HG03159 (cell line): ENCODE measurements at regions not wholly inside any gene's neighbourhood (a gene's known extent, or its start where the extent isn't known, plus 50 kb on each side); places are given as distances from the start of the nearest gene placed in this dataset.

Source experiments
- ATAC-seq: cut with Tn5 transposase; IDR thresholded peaks from one replicate; pipeline ENCODE4 v1.9.1; 2021; ENCODE audit warnings: mild to moderate bottlenecking, moderate library complexity; ENCODE audit not compliant: unreplicated experiment

DNA sequence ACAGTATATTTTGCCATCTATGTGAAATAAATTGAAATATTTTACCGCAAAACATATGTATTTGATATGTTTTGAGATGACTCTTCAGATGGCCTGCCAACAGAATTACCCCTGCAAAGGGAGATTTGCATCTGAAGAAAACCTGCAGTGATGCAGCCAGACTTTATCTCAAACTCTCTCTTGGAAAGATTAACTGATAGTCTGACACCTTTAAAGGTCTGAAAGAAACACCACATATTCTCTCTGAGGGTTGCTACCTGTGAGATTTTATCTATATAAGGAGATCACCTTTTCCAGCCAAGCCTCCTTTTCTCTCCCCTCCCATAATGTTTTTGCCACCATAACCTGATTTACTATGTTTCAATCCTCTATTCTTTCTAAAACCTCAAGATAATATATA lies 1106.3 kb upstream of the IGFBP7 start:
- ATAC-seq: no peak

DNA sequence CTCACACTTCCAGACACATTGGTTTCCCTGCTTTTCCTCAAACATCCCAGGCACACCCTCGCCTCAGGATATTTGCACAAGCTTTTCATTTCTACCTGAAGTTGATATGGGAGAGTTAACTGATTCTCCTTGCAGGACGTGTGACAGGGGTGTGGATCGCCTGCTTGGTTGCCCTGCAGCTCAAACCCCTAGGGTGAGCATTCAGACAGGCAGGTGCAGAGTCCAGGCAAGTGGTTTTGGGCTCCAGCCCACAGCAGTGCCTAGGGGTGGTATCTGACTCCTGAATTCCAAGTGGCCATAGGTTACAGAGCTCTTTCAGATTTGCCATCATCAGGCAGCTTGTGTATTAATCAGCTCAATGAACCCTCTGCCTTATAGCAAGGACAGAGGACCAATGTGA lies 1104.2 kb upstream of the IGFBP7 start:
- ATAC-seq: no peak

GRCh38 chr4:58209551-58209950 lies 1099.4 kb upstream of the IGFBP7 start:
- ATAC-seq: no peak

DNA sequence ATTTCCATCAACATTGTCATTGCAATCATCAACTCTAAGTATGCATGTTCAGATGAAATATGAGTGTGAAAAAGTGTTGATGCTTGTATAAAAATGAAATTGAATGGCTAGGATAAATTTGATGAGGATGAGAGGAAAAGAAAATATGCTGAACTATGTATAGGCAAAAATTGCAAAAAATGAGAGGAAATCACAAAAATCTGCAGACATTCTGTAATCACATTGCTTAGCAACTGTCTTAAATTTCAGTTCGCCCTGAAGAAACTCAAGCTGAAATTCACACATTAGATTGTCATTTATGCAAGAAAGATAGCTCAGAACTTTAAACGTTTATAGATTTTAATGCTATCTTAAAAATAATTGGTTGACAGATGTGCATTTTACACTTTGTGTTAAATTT lies 1098.8 kb upstream of the IGFBP7 start:
- no peak for ATAC-seq

- ATAC-seq: no peak
These were observed 1095.5 kb upstream of the IGFBP7 start for GRCh38 chr4:58205446-58206235.

- ATAC-seq: no peak
These were observed 1082.0 kb upstream of the IGFBP7 start for GRCh38 chr4:58192217-58192616.

- no peak for ATAC-seq
These were observed 1080.9 kb upstream of the IGFBP7 start for GRCh38 chr4:58191109-58191508.

- ATAC-seq: no peak
These were observed 1078.1 kb upstream of the IGFBP7 start for GRCh38 chr4:58188316-58188715.

DNA sequence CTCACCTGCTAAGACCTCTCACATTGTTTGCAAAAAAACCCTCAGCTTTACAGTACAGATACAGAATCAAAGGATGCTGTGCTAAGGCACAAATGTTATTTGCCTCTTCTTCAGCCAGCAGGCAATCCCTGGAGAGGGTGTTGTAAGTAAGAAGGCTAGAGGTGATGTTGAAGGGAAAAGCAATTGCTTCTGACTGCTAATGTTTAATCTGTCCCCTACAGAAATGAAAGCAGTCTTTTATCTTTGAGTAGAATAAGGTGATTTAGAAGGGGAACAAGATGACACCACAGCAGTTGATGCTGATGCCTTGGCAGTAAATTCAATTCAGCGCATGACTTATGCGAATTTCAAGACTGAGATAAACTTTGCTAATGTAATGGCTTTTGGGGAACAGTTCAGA lies 1064.8 kb upstream of the IGFBP7 start:
- no peak for ATAC-seq

GRCh38 chr4:58166490-58166889 lies 1056.3 kb upstream of the IGFBP7 start:
- no peak for ATAC-seq

- no peak for ATAC-seq
These were observed 1053.0 kb upstream of the IGFBP7 start for GRCh38 chr4:58163156-58163555.

- no peak for ATAC-seq
These were observed 1039.4 kb upstream of the IGFBP7 start for GRCh38 chr4:58149404-58150085.

- no peak for ATAC-seq
These were observed 1034.5 kb upstream of the IGFBP7 start for GRCh38 chr4:58144721-58145120.

DNA sequence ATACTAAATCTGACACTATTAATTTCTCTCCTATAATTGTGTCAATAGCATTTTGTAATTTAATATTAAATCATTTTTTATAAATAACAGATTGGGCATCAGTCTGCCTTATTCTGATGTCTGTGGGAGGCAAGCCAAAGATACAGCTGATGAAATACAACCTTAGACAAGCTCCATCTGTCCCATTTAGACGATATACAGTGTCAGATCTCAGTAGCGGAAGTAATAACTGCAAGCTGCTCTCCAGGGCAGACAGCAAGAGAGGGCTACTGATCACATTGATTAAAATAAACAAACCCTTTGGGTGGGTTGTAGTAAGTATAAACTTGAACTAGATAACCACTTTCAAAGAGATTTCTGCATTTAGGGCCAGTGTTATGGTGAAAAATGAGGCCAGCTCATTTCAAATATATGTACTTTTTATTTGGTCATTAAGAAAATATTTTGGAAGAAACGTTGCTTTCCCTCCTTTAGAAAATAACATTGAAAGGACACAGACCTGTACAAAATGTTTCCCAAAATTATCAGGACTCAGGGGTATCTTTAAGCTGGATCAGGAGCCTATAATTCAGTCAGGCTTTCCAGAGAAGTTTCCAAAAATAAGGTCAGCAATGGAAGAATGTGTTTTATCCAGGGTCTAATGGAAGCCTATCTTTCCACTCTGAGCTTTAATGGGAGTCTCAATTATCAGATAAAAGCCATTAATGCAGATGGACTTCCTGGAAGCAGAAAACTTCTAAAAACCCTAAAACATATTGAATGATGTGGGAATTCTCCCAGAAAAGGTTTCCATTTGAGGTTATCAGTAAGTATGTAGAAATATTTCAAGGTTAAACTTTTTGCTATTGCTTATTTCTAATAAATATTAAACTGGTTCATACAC lies 1028.8 kb upstream of the IGFBP7 start:
- no peak for ATAC-seq

- ATAC-seq: no peak
These were observed 1026.4 kb upstream of the IGFBP7 start for GRCh38 chr4:58136604-58137003.

GRCh38 chr4:58127680-58128079 lies 1017.5 kb upstream of the IGFBP7 start:
- ATAC-seq: no peak

GRCh38 chr4:58119298-58119697 lies 1009.1 kb upstream of the IGFBP7 start:
- ATAC-seq: no peak

DNA sequence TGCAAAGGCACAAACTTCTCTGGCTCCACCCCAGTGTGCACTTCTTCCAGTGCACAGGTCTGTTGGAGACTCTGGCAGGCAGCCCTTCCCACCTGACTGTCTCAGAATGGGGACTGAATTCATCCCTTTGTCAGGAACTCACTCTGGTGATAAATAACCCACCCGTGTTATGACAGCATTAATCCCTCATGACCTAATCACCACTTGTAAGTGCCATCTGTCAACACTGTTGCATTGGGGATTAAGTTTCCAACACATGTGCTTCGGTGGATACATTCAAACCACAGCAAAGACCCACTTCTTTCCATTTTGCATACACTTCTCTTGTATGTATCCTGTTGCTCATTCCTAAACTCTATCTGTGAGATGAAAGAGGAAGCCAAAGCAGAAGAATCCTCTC lies 1002.9 kb upstream of the IGFBP7 start:
- ATAC-seq: no peak

- ATAC-seq: no peak
These were observed 1001.6 kb upstream of the IGFBP7 start for GRCh38 chr4:58111818-58112217.

DNA sequence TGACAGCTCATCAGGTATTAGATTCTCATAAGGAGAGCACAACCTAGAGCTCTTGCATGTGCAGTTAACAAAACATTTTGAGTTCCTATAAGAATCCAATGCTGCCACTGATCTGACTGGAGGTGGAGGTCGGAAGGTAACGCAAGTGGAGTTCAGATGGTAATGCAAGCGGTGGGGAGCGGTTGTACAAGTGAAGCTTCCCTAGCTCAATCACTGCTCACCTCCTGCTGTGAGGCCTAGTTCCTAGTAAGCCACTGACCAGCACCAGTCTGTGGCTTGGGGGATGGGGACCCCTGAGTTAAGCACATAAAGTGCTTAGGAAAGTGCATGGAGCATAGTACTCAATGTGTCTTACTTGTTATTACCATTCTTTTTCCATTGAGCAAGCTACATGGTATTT lies 983.2 kb upstream of the IGFBP7 start:
- ATAC-seq: no peak

DNA sequence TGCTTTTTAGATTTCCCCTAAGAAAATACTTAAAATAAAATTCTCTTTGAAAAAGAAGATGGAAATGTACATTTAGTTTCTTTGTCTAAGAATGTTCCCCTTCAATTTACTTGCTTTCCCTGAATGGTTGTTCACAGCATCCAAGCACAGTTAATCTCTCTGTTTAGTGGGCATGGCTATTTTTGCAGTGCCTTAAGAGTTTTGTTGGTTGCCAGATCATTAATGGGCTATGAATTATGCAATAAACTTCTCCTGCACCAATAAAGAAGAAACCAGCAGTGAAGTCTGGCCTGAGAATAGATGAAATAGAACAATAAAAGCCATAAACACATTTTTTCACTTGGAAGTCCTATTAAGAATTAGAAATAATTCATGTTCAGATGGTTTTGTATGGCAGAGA lies 980.4 kb upstream of the IGFBP7 start:
- no peak for ATAC-seq

DNA sequence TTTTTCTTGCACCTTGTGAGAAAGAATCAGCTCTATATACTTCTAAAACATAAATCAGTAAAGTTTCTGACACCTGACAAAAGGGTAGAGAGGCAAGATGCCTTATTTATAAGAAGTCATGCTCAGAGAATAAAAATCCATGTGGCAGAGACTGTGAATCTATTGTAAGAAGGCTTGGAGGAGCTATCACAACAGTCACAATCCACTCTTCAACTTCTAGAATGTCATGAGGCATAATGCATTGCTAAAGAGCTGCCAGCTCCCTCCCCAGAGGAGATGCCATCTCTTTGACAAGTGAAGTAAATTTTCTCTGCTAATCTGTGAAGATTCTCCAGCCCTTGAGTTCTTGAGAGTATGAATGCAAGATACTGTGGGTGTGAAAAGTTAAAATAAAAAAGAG lies 971.2 kb upstream of the IGFBP7 start:
- ATAC-seq: no peak
